ENCODE measurements at regions not wholly inside any gene's neighbourhood (a gene's known extent, or its start where the extent isn't known, plus 50 kb on each side); places are given as distances from the start of the nearest gene placed in this dataset.

DNA sequence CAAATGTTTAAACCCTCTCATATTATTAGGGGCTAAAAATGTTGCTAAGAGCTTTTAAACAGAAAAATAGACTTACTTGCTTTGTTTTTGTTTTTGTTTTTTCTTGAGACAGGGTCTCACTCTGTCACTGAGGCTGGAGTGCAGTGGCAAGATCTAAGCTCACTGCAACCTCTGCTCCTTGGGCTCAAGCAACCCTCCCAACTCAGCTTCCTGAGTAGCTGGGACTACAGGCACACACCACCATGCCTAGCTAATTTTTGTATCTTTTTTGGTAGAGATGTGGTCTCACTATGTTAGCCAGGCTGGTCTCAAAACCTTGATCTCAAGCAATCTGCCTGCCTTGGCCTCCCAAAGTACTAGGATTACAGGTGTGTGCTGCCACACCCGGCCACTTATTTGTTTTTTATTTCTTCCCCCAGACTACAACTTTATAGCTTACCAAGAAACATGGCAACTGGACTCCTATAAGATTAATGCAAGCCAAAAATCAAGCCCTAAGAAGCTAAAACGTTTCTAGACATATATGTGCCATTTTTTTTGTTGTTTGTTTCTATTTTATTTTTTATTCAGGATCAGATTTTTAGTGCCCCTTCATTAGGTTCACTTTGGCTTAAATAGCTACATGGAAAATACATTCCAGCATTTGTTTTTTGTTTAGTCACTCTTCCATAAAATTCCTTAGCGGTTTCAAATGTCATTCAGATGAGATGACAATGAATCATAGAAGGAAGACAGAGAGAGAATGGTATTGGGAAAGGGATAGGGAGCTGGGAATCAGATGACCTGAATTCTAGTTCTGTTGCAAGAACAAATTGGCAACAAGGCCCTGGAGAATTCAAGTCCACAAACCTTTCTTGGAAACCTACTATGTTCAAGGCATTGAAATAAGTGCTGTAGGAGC is 163.4 kb upstream of the MKLN1 start:
- no peak for TF ChIP-seq TAF1 (IDR thresholded peaks at IDR 0.05; ENCODE audit: low read depth, low read length)
- TF ChIP-seq POLR2A (IDR thresholded peaks at IDR 0.05; ENCODE audit: low read depth, low read length) = no peak
- no peak for TF ChIP-seq POLR2AphosphoS5 (IDR thresholded peaks at IDR 0.05; ENCODE audit: low read depth, low read length)
